Stimulated activated CD8-positive, alpha-beta memory T cell treated with anti-CD3 and anti-CD28 coated beads, Interleukin-7, amount 100 ng/mL, for 24 hours (primary cell): ENCODE measurements at regions not wholly inside any gene's neighbourhood (a gene's known extent, or its start where the extent isn't known, plus 50 kb on each side); places are given as distances from the start of the nearest gene placed in this dataset.
"Not testable (repeated sequence)": the region's sequence is repeated elsewhere in the genome, so short reads cannot be mapped to it uniquely, and the experiment has no call there.

Source experiments
- DNase-seq: peaks from one replicate; pipeline ENCODE4 v3.0.0-alpha.2; 2020; ENCODE audit warnings: low read depth

DNA sequence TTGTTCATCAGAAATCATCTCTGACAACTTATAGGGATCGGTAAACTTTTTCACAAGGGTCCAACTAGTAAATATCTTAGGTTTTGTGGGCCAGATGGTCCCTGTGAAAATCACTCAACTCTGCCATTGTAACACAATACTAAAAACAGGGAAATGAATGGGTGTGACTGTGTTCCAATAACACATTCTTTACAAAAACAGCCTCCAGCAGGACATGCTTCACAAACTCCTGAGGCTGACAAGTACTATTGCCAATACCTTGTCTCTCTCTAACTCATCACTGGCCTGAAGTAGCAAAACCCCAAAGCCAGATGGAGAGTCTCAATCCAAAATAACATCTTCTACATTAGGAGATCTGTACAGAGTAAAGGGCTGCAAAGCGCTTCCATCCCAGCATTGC, 312.3 kb downstream of the TOX3 start:
- no peak for DNase-seq

DNA sequence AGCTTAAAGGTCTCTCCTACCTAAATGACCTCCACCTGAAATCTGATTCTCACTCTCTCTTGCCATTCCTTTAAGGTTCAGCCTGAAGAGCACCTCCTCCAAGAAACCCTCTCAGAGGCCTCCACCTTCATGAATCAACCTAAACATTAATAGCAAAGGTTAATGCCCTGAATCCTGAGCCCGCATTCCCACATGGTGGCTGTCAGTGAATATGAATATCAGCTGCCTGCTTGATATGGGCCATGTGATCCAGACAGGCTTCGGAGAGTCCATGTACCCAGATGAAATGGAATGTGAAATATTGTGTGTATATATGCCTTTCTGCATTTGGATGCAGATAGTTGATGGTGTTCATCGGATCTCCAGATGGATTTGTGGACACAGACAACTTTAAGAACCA, 317.5 kb downstream of the TOX3 start:
- no peak for DNase-seq

DNA sequence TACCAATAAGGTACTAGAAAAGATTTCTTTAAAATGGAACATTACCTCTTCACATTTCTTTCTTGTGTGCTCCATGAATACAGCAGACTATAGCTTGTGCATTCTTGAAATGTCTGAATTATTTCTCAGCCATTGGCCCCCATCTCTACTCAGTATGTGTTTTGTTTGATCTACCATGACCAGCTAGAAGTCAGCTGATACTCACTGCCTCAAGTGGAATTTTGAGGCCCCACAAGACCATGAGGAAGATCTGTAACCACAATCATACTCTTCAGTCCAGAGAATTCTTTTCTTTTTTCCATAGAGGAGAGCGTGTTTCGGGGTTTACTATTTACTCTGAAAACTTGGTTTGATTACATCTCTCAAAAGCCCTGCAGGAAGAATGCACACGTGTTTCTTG, 319.1 kb downstream of the TOX3 start:
- no peak for DNase-seq

DNA sequence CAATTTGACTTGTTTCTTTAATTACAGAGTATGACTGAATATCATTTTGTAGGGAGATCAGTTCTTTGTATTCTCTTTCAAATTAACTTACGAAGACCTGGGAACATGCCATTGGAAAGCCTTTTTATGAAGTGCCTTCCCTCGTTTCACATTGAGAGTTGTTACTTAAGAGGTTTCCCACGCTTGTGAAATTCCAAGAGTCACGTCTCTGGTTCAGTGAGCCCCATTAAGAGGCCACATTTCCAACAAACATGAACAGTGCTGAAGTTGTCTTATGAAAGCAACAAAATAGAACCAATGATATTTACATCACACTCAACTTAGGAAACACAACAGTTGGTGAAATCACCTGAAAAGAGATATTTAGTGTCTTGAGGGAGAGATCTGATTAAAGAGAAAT, 334.1 kb downstream of the TOX3 start:
- DNase-seq = no peak

DNA sequence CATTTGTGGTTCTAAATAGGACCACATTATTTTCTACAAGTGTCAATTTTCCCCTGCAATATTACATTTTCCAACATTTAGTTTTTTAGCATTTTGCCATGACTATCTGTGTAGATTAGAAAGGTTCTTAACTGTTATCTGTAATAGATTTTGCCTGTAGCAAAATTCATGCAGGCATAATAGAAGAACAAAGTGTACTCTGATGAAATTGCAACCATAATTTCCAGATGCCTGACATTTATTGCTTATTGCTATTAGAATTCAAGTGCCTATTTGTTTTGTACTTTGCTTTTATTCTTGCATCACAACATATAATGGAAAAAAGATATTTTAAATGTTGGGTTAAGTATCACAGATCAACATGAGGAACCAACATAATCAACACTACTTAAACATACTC, 337.7 kb downstream of the TOX3 start:
- DNase-seq = no peak

DNA sequence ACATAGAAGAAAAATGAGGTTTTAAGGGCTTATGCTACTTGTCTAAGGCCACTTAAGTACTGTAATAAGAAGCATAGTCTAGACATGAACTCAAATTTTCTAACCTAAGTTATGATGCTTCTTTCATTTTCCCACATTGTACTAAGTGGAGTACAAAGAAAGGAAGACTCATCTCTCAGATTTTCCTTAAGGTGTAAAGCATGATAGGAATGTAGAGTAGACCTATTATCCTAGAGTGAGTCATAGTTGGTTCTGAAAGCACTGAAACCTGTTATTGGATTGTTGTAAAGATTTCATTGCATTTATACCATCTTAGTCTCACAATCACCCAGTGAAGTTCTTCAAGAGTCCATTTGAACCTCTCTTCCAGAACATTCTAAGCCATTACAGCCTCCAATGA, 343.8 kb downstream of the TOX3 start:
- no peak for DNase-seq

DNA sequence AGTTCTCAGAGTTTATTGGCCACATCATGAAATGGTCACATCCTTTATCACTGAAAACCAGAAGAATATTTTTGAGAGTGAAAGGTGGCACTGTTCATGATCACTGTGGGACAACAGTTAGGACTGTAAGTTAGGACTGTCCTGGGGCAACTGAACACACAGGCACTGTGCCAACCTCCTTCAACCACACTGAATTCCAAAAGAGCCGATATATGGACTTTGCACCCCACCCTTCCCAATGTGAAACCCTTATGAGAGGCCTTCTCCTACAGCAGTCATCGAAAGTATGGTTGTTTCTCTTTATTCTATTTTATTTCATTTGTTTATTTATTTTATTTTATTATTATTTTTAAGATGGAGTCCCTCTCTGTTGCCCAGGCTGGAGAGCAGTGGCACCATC, 353.5 kb downstream of the TOX3 start:
- DNase-seq = no peak

DNA sequence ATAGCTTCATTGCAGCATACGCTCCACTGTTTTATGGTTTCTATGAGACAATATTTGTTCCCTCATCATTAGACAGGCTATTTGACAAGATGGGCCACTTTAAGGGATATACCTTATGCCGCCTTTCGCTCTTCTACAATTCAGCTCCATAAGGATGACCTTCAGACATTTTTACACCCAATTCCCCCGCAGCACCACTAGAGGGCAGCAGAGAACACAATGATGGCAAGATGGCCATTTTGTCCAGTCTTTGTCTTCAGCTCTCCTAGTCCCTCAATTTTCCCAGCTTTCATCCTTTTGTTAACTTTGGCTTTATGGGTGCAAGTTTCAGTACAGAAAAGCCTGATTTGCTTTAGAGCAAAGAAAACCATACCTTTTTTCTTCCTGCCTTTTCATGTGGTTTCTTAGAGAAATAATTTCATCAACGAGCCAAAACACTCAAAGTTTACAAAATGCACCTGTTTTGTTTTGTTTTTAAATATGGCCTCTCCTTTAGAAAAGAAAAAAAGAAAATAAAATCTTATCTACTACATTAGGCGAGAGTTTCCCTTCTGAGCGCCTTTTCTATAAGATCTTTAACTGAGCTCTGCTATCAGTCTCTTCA, 355.3 kb downstream of the TOX3 start:
- peak; percentile 6 for DNase-seq

DNA sequence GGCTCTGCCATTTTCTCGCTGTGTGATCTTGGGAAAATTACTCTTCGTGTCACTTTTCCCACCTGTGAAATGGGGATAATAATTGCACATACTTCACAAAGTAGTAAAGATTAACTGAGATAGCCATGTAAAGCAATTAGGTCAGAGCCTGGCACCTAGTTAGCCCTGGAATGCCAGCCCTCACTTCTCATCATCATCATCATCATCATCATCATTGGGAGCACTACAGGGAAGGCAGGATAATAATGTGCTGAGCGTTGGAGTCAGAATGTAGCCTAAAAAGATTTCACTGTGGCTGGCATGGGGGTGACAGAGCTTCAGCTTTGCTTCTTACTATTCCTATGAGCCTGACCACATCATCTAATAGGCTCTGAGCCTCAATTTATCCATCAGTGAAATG, 362.6 kb downstream of the TOX3 start:
- no peak for DNase-seq

DNA sequence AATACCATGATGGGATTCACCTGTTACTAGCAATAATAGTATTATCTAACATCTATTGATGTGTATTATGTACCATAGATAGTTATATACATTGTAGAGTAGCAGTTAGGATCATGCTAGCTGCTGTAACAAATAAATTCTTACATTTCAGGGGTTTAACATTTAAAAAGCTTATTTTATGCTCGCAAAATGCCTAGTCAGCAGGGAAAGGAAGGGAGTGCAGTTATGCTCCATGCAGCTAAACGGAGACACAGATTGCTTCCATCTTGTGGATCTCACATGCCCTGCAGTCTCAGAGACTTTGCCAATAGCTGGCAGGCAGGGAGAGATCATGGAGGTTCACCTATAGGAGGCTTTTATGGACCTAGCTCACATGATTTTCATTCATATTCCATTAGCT, 364.1 kb downstream of the TOX3 start:
- DNase-seq = no peak

DNA sequence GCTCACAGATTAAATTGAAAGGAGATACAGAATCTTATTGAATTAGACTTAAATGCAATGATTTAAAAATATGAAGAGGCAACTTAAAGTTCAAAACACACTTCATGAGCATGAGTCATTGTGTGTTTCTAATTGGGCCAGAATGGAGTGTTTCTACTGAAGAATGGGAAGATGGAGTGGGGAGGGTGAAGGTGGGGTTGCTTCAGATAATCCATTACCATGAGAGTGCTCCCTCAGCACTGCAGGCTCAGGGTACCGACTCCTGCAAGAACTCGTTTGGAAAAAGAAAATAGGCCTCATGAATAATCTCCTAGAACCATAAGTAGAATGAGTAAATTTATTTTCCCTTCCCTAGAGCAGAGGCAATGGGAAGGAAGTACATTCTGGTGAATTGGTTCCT, 372.8 kb downstream of the TOX3 start:
- DNase-seq = no peak

DNA sequence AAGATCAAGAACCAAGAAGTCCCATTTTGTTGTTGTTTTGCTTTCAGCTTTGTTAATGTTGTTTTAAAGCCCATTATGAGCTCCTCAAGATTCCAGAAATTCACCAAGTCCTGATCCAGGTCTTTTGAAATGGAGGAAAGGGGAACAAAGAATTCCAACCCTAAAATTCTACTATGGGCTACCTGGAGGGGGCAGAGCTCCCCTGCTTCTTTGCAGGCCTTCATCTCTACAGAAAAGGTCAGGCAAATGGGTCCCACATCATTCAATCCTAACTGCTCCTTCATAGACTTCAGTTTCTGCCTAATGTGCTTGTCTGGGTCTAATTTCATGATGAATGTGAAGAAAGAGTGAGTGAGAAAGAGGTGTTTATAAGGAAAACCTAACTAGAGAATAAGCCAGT, 375.5 kb downstream of the TOX3 start:
- DNase-seq = no peak

DNA sequence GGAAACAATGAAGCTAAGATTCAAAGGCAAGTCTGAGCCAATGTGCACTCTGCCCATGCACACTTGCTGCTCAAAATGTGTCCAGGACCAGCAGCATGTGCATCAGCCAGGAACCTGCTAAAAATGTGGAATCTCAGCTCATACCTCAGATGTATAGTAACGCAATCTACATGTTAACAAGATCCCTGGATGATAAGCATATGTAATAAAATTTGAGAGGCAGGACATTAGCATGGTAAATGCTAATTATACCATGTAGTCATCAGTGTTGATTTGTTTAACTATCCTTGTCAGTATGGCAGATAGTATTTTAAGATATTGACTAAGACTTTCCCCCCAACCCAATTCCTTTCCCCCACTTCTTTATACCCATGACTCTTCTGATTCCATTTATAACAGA, 379.6 kb downstream of the TOX3 start:
- DNase-seq = no peak

DNA sequence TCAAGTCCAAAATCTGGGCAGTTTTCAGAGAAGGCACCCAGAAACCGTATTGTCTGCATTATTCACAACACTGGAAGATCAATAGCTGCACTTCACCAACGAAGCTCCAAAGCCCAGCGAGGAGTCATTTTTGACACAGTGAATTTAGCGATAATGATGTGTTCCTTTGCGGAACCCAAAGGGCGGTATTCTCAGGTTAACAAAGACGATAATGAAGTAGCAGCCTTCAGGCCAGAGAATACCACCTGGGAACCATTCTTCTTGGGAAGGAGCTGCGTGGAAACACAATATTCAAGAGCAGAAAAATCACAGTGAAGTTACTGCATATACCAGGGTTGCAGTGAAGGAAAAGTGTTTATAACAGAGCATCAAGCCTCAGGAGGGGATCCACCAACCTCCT, 381.0 kb downstream of the TOX3 start:
- DNase-seq = no peak

DNA sequence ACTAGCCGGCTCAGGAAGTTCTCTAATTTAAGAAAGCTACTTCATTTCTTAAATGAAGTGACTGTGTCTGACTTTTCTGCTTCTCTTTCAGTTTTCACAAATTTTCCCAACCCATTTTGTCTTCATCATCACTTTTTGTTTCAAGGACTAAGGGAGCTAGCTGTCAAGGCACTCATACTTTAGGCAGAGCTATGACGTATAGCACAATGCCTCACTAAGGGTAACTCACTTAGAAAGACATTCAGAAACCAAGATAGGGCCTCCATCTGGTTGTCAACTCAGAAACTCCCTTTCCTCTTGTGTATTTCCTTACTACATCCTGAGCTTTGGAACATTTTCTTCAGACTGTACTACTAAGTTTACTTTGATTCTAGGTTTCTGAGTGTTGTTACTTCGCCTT, 397.9 kb downstream of the TOX3 start:
- DNase-seq = no peak

DNA sequence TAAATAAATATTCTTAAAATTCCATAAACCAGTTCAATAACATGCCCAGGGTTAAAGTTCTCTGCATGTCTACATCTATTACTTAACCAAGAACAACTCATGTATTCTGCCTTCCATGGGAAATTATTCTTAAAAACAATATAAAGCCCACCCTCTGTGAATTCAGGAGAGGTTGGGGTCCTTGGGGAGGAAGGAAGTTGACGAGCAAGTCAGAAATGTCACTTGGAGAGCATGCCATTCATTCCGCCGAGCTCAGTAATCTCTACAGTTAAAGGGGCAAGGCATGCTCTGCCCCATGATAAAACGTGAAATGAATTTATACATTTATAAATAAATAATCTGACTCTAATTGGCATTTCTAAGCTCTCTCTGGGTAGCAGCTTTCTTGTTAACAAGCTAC, 405.1 kb downstream of the TOX3 start:
- DNase-seq = no peak

DNA sequence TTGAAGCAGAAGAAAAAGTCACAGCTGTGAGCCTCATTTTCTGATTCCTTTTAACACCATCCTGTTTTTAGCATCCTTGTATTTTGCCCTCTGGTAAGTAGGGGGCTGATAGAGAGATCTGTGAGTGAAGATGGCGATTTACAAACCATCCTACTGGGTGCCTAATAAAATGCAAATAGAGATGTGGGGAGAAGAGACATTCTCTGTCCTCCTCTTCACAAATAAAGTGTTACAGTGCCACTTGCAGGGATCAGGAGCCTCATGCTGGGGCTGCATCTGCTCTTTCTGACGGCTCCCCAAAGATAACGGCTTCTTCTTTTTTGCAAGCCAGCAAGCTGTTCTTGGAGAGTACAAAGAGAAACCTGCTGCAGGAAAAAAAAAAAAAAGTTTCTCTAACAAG, 418.6 kb downstream of the TOX3 start:
- DNase-seq = no peak

DNA sequence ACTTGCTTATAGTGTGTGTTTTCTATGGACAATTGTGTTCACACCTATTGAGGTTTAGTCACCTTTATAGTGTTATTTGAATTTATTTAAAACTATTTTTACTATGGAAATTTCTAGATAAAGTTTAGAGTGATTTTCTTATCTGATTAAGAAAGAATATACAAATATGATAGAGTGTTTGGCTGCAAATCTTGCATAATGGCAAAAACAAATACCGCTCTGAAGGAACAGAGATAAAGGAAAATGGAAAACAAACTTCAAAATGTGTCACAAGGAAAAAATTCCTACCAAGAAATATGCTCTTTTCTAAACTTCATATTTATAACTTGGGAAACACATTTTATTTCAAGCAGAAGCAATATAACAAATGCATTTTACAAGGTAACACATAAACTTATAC, 423.1 kb downstream of the TOX3 start:
- no peak for DNase-seq

DNA sequence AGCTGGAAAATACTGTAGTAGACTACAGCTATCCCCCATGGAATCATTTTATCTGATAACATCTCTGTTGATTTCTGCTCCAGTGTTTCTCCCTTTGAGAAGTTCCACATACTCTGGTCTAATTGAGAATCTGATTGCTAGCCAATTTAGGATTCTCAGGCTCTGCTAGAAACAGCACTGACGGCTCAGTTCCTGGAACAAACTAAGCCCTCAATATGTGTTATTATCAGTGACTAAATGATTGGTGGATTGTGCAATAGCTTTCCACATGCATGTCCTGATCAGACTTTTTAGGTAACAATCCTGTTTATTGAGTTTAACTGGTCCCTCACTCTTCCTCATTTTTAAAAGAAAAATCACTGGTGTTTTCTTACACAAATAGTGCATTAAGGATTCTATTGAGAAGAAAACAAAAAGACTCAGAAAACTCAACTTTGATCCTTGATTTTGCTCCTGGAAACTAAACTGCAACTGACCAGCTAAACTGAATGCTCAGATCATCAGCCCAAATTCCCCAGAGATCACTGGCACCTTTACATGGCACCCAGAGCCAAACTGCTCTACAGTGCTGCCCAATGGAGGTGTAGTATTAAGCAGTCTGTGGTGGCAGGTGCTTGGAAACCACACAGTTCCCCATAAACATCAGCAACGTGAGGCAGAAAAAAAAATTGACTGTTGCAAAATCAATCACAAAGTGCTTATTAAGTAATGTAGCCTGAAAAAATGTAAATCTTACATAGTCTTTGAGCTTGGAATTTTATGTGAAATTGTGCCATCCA, 423.7 kb downstream of the TOX3 start:
- DNase-seq = no peak

DNA sequence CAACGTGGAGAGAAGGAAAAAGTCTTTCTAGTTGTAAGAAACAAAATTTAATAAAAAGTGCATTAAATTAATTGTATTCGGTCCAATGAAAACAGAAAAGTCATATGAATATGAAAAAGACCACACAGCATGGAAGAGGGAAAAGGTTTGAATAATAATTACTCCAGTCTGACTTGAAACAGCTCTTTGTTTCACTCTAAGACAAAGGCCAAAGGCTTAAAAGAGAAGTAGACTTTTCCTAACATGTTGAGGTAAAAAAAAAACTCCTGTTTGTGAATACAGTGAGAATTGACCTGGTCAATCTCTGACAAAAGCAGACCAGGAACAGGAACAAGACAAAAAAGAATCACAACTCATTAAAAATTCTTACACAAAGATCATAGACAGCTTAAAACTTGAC, 429.8 kb downstream of the TOX3 start:
- DNase-seq = no peak

DNA sequence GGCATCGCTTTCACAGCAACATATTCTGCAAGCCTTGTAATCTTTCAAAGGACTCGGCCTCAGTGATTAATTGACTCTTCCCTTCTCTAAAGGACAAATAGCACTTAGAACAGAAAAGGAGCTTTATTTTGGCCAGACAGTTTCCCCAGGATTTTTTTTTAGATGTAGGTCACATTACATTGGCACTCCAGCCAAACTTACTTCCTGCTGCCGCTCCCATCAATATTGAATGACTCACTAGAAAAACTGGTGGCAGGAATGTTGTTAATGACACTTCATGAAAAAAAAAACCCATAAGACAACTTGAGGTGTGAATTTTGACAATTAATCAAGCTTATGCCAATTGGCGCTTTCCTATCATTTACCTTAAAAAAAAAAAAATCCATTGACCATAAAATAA, 432.6 kb downstream of the TOX3 start:
- no peak for DNase-seq

DNA sequence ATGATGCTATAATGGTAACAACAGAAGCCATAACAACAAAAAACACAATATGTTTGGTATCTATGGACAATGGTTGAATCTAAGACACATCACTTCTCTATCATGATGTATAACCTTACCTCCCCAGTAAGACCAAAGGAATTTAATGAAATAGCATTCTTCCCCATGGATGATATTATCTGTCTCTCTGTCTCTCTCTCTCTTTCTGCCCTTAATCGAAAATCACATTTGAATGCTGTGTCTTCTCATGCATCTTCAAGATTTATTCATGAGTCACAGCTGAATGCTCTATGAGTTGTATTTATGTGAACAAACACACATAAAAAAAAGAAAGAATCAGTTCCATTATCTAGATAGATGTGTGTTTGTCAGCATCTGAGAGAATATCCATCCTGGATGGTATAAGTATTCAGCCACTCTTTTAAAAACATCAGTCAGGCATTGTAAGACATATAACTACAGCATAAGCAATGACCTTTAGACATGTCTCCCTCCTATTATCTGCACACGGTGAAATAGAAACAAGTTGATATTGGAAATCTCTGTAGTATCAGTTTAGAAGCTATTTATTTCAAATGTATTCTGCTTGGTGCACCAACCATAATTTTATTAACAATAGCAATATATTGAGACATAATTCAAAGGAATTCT, 433.3 kb downstream of the TOX3 start:
- no peak for DNase-seq

DNA sequence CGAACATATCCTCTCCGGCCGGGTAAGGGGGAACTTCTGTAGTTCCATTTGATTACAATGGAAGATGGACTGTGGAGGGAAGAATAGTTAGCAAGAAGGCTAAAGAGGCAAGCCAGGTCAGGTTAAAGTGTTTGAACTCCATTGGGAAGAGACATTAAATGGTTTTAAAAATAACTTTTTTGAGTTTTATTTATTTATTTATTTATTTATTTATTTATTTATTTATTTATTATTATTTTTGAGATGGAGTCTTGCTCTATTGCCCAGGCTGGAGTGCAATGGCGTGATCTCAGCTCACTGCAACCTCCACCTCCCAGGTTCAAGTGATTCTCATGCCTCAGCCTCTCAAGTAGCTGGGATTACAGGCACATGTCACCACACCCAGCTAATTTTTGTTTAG, 441.9 kb downstream of the TOX3 start:
- not testable (repeated sequence) for DNase-seq

DNA sequence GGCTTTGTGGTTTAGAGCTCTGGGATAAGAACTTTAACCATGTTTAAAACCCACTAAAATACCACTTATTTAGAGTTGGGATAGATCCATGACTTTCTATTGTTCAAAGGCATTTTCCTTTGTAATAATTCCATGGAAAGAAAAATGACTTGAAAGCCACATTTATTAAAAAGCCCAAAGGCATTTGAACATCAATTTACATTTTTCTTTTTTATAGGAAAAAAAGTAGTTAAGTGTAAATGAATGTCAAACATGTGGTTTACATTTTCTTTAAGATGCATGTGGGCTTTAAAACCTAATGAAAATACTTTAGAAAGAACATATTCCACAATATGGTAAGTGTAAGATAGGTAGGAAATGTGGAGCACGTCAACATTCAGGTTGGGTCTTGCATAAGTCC, 443.2 kb downstream of the TOX3 start:
- no peak for DNase-seq
